GM19463 (cell line): ENCODE measurements at regions not wholly inside any gene's neighbourhood (a gene's known extent, or its start where the extent isn't known, plus 50 kb on each side); places are given as distances from the start of the nearest gene placed in this dataset.
"Not testable (repeated sequence)": the region's sequence is repeated elsewhere in the genome, so short reads cannot be mapped to it uniquely, and the experiment has no call there.

ENCODE experiments used
- ATAC-seq: cut with Tn5 transposase; IDR thresholded peaks from one replicate; pipeline ENCODE4 v1.9.1; 2021; ENCODE audit warnings: mild to moderate bottlenecking, moderate library complexity; ENCODE audit not compliant: unreplicated experiment

GRCh38 chr17:33560165-33560564, 267.1 kb upstream of the ASIC2 start:
- ATAC-seq = no peak

GRCh38 chr17:33560871-33561270, 267.8 kb upstream of the ASIC2 start:
- ATAC-seq = no peak

- ATAC-seq = no peak
Measured at GRCh38 chr17:33561569-33562334, 268.7 kb upstream of the ASIC2 start.

GRCh38 chr17:33562792-33563191, 269.7 kb upstream of the ASIC2 start:
- ATAC-seq = no peak

GRCh38 chr17:33564146-33564545, 271.1 kb upstream of the ASIC2 start:
- ATAC-seq = no peak

- no peak for ATAC-seq
Measured at GRCh38 chr17:33567223-33567622, 274.1 kb upstream of the ASIC2 start.

- ATAC-seq = no peak
Measured at GRCh38 chr17:33572615-33573014, 279.5 kb upstream of the ASIC2 start.

GRCh38 chr17:33574942-33575445, 281.9 kb upstream of the ASIC2 start:
- no peak for ATAC-seq

- ATAC-seq = not testable (repeated sequence)
Measured at GRCh38 chr17:33579740-33580139, 286.6 kb upstream of the ASIC2 start.

GRCh38 chr17:33580215-33580614, 287.1 kb upstream of the ASIC2 start:
- ATAC-seq = no peak

GRCh38 chr17:33582661-33583060, 289.6 kb upstream of the ASIC2 start:
- no peak for ATAC-seq

GRCh38 chr17:33583518-33584417, 290.7 kb upstream of the ASIC2 start:
- ATAC-seq = no peak

GRCh38 chr17:33593991-33594390, 300.9 kb upstream of the ASIC2 start:
- no peak for ATAC-seq

- ATAC-seq = no peak
Measured at GRCh38 chr17:33595828-33596227, 302.7 kb upstream of the ASIC2 start.

GRCh38 chr17:33596899-33597298, 303.8 kb upstream of the ASIC2 start:
- ATAC-seq = no peak

- ATAC-seq = no peak
Measured at GRCh38 chr17:33598797-33599196, 305.7 kb upstream of the ASIC2 start.

GRCh38 chr17:33602981-33603380, 309.9 kb upstream of the ASIC2 start:
- no peak for ATAC-seq

GRCh38 chr17:33603789-33604188, 310.7 kb upstream of the ASIC2 start:
- ATAC-seq = no peak

- no peak for ATAC-seq
Measured at GRCh38 chr17:33611532-33611931, 318.4 kb upstream of the ASIC2 start.

GRCh38 chr17:33615861-33616260, 322.8 kb upstream of the ASIC2 start:
- ATAC-seq = no peak

GRCh38 chr17:33623841-33624240, 330.7 kb upstream of the ASIC2 start:
- no peak for ATAC-seq
